ENCODE measurements at regions not wholly inside any gene's neighbourhood (a gene's known extent, or its start where the extent isn't known, plus 50 kb on each side); places are given as distances from the start of the nearest gene placed in this dataset.

- no peak for TF ChIP-seq REST (IDR thresholded peaks at IDR 0.05; ENCODE audit: insufficient replicate concordance, low read depth)
- no peak for TF ChIP-seq CTCF (IDR thresholded peaks at IDR 0.05; ENCODE audit: insufficient read depth, low read length)
These were observed 655.7 kb upstream of the MAP3K7 start for GRCh38 chr6:91242614-91242949.
